A172 (cell line): ENCODE measurements at regions not wholly inside any gene's neighbourhood (a gene's known extent, or its start where the extent isn't known, plus 50 kb on each side); places are given as distances from the start of the nearest gene placed in this dataset.
"Not testable (repeated sequence)": the region's sequence is repeated elsewhere in the genome, so short reads cannot be mapped to it uniquely, and the experiment has no call there.

Source experiments
- DNase-seq: peaks from one replicate; pipeline ENCODE4 v3.0.0-alpha.2; 2015; ENCODE audit warnings: low spot score

- DNase-seq = no peak
Observed at GRCh38 chr4:114444211-114444610, 154.4 kb upstream of the UGT8 start.

- DNase-seq = not testable (repeated sequence)
Observed at GRCh38 chr4:114447963-114448516, 150.6 kb upstream of the UGT8 start.

GRCh38 chr4:114458728-114459127, 139.9 kb upstream of the UGT8 start:
- DNase-seq = no peak

- DNase-seq = peak; percentile 1
Observed at GRCh38 chr4:114464726-114465272, 133.8 kb upstream of the UGT8 start.

GRCh38 chr4:114465766-114466165, 132.8 kb upstream of the UGT8 start:
- DNase-seq = no peak

DNA sequence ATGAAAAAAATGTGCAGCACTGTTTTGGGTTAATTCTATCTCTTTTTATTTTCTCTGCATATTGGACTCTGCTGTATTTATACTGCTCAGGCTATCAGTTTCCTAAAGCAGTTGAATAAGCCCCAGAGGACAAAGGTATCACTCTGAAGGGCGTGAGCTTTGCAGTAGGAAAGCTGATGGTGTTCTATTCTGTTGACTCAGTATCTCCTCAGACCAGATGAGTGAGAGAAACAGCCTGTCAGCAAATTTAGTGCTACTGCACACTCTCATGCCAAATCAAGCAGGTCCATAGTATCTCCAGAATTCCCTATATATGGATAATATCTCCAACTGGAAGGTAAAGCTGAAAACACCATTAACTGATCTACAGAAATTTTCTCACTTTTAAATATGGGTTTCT, 132.3 kb upstream of the UGT8 start:
- no peak for DNase-seq

DNA sequence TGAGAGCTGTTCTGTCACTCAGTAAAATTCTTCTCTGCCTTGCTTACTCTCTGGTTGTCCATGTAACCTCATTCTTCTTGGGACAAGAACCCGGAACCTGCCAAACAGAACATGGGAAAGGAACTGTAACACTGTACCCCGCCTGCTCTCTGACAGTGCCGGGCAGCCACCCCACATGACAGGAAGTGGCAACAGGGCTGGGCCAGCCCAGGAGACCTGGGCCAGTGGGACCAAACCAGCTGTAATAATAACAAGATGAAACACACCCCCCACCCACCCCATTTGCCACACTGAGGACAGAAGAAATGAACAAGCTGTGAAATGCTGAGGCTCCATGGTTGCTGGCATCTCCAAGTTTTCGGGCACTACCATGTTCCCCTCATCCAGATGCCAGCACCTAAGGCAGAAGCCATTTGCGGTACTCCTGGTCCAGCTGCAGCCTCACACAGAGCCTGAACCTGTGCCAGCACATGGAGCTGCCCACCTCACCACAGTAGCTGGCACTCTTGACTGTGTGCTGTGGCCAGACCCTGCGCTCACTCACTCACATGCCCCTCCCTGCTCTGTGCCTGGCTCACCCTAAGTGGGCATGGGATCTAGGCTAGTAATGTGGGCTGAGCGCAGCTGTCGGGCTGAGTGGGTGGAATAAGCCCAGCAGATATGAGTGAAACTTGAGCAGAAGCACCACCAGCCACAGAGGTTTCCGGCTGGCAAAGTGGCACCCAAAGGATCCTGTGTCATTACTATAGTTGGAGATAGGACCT, 126.2 kb upstream of the UGT8 start:
- DNase-seq = no peak

GRCh38 chr4:114474188-114474800, 124.3 kb upstream of the UGT8 start:
- DNase-seq = peak; percentile 0

DNA sequence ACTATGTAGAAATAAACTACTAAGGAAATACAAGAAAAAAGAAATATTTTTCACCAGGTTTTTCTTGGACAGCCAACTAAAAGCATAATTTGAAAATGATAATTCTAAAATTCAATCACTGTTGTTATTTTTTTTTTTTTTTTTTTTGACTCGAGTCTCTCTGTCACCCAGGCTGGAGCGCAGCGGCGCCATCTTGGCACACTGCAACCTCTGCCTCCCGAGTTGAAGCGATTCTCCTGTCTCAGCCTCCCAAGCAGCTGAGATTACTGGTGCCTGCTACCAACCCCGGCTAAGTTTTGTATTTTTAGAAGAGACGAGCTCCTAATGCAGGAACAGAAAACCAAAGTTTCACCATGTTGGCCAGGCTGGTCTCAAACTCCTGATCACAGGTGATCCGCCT, 122.3 kb upstream of the UGT8 start:
- no peak for DNase-seq

- no peak for DNase-seq
Observed at GRCh38 chr4:114479595-114479994, 119.0 kb upstream of the UGT8 start.

GRCh38 chr4:114481856-114482255, 116.8 kb upstream of the UGT8 start:
- no peak for DNase-seq

GRCh38 chr4:114487101-114487500, 111.5 kb upstream of the UGT8 start:
- no peak for DNase-seq

- no peak for DNase-seq
Observed at GRCh38 chr4:114488301-114488982, 110.2 kb upstream of the UGT8 start.

GRCh38 chr4:114494246-114494803, 104.3 kb upstream of the UGT8 start:
- no peak for DNase-seq

- no peak for DNase-seq
Observed at GRCh38 chr4:114495471-114495928, 103.1 kb upstream of the UGT8 start.

DNA sequence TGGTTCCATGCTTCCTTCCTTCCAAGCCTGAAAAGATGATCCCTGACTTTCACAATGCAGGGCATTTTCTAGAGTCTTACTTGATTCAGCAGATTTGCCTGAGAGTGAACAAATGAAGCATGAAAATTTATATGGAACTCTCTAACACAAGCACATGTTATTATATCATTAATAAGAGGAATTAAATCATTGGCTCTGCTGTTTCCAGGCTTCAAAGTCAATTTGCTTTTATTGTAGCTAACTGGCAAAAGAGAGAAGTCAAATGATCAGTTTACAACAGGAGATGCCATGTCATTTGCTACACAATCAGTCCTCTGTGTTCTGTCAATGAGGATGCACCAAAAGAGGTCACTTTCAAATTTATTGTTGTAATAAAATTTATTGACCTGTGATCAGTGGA, 101.5 kb upstream of the UGT8 start:
- DNase-seq = no peak

DNA sequence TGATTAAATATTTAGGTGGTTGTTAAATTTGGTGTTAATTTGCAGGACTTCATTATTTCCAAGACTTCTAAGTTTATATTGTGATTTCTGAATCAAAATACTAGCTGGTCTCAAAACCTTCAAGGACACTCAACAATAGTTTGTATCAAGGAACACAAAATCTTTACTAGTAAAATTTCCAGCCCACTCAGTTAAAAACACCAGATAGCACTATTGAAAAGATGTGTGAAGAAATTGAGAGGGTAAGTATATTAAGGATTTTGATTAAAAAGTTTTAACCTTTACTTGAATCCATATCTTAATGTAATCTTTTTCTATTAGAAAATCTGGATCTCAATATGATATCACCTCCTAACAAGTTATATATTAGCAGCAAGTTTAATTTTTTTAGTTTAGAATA, 89.3 kb upstream of the UGT8 start:
- DNase-seq = no peak

DNA sequence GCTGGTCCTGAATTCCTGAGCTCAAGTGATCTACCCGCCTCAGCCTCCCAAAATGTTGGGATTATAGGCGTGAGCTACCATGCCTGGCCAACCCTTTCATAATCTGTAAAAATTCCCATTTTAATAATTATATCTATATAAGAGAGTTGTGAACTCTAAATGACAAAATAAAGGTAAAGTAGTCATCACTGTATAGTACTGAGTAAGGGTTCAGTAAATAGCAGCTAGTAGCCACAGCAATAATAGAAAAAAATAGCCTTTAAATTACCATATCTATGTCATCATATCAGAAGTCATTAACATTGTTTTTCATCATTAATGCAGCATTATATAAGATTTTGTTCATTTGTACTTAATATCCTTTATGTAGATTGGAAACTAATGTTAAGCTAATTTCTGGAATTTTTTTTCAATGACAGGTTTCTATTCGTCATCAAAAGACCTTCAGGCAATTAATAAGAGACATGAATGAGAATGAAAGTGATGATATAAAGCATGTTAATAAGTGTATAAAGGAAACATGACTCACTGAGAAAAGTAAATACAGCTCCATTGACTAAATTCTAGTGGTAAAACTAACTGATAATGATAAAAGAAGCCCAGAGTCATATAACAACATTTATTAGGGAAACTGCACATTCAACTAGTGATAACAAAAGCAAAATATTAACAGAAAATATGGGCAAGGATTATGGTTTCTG, 85.9 kb upstream of the UGT8 start:
- peak; percentile 11 for DNase-seq

DNA sequence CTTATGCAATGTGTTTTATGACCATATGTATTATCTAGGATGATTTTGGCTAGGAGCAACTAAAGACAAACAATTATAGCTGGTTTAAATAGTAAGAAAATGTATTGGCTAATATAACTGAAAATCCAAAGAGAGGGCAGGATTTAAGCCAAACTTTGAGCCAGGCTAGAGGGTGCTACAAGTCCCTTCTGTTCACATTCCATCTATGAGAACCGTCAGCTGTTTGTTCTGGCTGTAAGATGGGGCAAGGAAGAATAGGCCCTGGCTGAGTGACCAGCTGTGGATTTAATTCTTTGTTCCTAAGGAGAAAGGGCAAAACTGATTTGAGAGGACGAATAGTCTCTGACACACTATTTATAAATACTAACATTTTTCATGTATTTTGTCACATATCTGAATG, 79.2 kb upstream of the UGT8 start:
- no peak for DNase-seq

DNA sequence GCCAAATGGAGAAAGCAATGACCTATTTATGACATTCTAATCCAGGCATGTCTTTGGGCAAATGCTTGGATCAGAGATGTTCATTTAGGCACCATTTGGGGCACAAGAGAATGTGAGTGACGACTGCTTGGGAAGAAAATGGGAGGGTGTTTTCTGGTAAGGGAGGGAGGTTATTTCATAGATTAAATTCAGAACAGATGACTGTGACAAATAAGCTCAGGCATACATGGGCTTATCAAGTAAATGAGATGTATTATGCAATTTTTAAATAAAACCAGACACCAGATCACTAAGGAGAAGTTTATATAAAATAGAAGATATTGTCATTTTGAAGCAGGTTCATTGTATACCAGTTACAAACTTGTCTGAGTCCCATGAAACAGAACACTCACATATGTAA, 71.4 kb upstream of the UGT8 start:
- no peak for DNase-seq

- DNase-seq = no peak
Observed at GRCh38 chr4:114527637-114528036, 71.0 kb upstream of the UGT8 start.
